ENCODE measurements at regions not wholly inside any gene's neighbourhood (a gene's known extent, or its start where the extent isn't known, plus 50 kb on each side); places are given as distances from the start of the nearest gene placed in this dataset.
"Not testable (repeated sequence)": the region's sequence is repeated elsewhere in the genome, so short reads cannot be mapped to it uniquely, and the experiment has no call there.

DNA sequence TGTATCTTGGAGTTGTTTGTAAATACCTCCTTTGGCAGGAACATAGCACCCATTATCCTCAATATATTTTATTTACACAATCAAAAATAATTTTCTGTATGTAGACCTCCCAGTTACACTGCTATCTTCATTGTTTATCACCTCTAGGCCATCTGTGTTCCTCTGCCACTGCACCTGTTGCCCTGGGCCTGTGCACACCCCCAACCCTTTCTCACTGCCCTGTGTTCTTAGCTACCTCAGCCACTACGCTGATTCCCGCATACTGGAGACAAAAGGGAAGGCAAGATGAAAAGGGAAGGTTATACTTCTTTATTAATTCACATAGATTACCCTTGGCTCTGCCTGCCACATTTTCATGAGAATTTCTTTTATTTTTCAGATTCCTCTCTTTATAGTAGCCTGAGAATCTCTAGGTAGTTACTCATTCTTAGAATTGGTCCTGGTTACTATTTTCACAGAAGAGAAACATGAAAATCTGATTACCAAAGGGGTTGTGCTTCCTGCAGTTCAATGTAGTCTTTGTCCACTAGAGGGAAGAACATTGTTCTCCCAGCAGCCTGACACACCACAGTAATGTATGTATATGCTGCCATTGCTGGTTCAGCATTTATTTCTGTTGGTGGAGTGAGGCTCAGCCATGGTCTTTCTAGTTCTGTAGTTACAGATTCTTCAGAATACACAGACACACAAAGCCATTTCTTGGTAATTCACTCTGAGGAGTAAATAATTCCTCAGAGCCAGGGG lies 1947.5 kb downstream of the KHDRBS2 start:
- not testable (repeated sequence) for H3K36me3 Mint-ChIP-seq (ENCODE audit: low read depth); H3K27ac Mint-ChIP-seq; H3K4me3 Mint-ChIP-seq; H3K27me3 Mint-ChIP-seq (ENCODE audit: low read depth); H3K4me1 Mint-ChIP-seq; H3K9me3 Mint-ChIP-seq
- TF ChIP-seq, protein P1, sequence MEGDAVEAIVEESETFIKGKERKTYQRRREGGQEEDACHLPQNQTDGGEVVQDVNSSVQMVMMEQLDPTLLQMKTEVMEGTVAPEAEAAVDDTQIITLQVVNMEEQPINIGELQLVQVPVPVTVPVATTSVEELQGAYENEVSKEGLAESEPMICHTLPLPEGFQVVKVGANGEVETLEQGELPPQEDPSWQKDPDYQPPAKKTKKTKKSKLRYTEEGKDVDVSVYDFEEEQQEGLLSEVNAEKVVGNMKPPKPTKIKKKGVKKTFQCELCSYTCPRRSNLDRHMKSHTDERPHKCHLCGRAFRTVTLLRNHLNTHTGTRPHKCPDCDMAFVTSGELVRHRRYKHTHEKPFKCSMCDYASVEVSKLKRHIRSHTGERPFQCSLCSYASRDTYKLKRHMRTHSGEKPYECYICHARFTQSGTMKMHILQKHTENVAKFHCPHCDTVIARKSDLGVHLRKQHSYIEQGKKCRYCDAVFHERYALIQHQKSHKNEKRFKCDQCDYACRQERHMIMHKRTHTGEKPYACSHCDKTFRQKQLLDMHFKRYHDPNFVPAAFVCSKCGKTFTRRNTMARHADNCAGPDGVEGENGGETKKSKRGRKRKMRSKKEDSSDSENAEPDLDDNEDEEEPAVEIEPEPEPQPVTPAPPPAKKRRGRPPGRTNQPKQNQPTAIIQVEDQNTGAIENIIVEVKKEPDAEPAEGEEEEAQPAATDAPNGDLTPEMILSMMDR (IDR thresholded peaks at IDR 0.05; ENCODE audit: unreplicated experiment in 3 of 3) = peak; percentile 25 to 39 (median 34)

DNA sequence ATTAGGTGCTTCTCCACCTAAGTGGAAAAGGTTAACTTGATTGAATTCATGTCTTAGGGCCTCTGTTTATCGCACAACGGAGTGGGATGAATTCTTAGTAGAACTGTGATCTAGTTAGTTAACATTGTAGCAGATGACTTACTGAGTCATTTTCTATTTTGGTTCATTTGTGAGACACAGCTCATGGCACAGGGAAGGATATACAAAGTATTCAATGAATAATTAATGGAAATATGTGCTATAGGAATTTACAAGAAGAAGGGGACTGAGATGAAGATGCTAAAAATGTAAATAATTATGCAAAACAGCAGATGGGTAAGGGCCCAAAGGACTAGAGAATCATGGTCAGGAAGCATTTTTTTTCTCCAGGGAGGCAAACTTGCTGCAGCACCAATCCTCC lies 1950.9 kb downstream of the KHDRBS2 start:
- not testable (repeated sequence) for H3K9me3 Mint-ChIP-seq; H3K4me1 Mint-ChIP-seq; H3K4me3 Mint-ChIP-seq; H3K27me3 Mint-ChIP-seq (ENCODE audit: low read depth); H3K27ac Mint-ChIP-seq; H3K36me3 Mint-ChIP-seq (ENCODE audit: low read depth)

- H3K27ac Mint-ChIP-seq; H3K9me3 Mint-ChIP-seq; H3K36me3 Mint-ChIP-seq (ENCODE audit: low read depth); H3K4me1 Mint-ChIP-seq; H3K4me3 Mint-ChIP-seq; H3K27me3 Mint-ChIP-seq (ENCODE audit: low read depth): not testable (repeated sequence)
Measured at GRCh38 chr6:60333708-60334107, 1952.3 kb downstream of the KHDRBS2 start.

DNA sequence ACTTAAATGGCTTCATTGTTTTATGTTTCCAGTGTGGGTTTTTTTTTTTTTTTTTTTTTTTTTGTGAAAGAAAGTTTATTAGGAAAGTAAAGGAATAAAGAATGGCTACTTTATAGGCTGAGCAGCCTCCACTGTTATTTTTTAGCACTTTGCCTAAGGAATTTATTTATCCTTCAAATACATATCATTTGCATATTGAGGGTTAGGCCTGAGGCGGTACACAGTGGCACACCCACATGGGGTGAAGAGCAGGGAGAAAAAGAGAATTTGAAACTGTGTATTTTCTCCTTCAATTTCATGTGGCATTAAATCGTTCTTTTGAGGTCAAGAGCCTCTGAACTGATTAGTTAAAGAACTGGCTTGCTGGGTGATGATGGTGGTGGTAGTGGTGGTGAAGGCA lies 1977.1 kb downstream of the KHDRBS2 start:
- not testable (repeated sequence) for H3K27me3 Mint-ChIP-seq (ENCODE audit: low read depth); H3K4me3 Mint-ChIP-seq; H3K27ac Mint-ChIP-seq; H3K9me3 Mint-ChIP-seq; H3K4me1 Mint-ChIP-seq; H3K36me3 Mint-ChIP-seq (ENCODE audit: low read depth)
